ENCODE measurements at regions not wholly inside any gene's neighbourhood (a gene's known extent, or its start where the extent isn't known, plus 50 kb on each side); places are given as distances from the start of the nearest gene placed in this dataset.

DNA sequence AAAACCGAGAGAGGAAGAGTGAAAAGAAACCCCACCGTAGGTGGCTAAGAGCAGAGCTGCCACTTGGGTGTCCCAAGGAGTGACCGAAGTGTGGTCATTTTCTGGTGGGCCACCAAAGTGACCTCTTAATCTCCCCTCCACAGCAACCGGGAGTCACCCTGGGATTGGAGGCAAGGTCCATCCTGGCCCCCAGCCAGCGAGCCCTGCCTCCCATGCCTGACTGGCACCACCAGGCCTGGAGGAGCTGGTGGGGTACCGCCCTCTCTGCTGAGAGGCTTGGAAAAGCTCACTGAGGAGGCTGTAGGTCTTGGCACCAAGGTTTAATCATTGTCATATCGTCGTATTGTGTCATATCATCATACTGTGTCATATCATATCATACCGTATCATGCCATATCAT is 74.0 kb upstream of the TRPM1 start:
- no peak for DNase-seq (ENCODE audit: low read depth)
- TF ChIP-seq, protein P1, sequence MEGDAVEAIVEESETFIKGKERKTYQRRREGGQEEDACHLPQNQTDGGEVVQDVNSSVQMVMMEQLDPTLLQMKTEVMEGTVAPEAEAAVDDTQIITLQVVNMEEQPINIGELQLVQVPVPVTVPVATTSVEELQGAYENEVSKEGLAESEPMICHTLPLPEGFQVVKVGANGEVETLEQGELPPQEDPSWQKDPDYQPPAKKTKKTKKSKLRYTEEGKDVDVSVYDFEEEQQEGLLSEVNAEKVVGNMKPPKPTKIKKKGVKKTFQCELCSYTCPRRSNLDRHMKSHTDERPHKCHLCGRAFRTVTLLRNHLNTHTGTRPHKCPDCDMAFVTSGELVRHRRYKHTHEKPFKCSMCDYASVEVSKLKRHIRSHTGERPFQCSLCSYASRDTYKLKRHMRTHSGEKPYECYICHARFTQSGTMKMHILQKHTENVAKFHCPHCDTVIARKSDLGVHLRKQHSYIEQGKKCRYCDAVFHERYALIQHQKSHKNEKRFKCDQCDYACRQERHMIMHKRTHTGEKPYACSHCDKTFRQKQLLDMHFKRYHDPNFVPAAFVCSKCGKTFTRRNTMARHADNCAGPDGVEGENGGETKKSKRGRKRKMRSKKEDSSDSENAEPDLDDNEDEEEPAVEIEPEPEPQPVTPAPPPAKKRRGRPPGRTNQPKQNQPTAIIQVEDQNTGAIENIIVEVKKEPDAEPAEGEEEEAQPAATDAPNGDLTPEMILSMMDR (IDR thresholded peaks at IDR 0.05; ENCODE audit: low read length, missing control alignments): no peak
- no peak overlapping the region for H3K4me3 ChIP-seq (replicated peaks; ENCODE audit: low read depth, low read length)

- TF ChIP-seq, protein P1 (IDR thresholded peaks at IDR 0.05; ENCODE audit: low read length, missing control alignments): no peak
- no peak for DNase-seq (ENCODE audit: low read depth)
- no peak overlapping the region for H3K4me3 ChIP-seq (replicated peaks; ENCODE audit: low read depth, low read length)
Measured at GRCh38 chr15:31177951-31178350, 76.4 kb upstream of the TRPM1 start.

DNA sequence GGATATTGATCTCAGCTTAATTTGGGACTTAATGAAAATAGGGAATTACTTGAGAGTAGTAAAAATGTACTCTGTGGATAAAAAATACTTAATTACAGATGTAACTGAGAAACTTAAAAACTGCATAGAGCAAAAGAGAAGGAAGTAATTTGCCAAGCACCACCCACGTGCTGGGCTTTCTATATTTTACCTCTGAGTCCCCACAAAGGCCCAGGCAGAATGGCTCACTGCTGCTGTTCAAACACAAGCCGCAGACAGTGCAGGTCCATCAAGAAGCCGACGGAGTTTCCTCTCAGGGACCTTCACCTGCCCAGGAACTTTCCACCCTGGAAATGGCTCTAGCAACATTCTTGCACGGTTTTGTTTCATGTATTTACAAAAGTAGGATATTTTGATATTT is 77.2 kb upstream of the TRPM1 start:
- no peak overlapping the region for H3K4me3 ChIP-seq (replicated peaks; ENCODE audit: low read depth, low read length)
- TF ChIP-seq, protein P1 (IDR thresholded peaks at IDR 0.05; ENCODE audit: low read length, missing control alignments): no peak
- no peak for DNase-seq (ENCODE audit: low read depth)

DNA sequence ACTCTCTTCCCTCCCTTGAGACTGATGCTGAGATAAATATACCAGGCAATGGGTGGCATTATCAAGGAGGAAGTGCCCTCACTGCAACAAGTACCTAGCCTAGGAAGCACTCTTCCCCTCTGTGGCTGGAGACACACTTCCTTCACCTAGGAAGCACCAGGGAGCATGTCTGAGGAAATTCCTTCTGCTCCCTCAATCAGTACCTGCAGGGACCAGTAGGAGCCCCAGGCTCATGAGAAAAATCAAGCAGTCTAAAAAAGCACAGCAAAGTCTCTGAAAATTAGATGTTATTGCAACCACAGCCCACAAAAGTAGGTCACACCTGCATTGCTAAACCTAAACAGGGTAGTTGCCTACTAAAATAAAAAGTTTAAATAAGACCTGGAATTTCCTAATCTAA is 78.2 kb upstream of the TRPM1 start:
- TF ChIP-seq, protein P1 (IDR thresholded peaks at IDR 0.05; ENCODE audit: low read length, missing control alignments): no peak
- DNase-seq (ENCODE audit: low read depth): no peak

DNA sequence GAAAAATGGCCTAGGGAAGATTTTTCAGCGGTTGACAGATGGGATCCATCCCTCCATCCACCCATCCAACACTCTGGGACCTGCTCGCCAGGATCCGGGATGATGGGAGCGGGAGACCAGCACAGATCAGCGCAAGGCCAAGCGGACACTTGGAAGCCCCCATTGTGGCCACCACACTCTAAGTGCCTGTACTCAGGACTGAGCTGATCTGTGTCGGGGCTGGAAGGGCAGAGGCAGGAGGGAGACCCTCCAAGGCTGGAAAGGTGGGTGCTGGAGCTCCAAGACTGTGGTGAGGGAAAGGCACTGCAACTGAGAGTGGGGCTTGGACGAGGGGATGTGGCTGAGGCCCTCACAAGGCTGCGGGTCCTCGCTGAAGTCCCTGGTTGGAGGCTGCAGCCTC is 91.8 kb upstream of the TRPM1 start:
- H3K4me3 ChIP-seq (replicated peaks; ENCODE audit: low read depth, low read length): no peak overlapping the region
- TF ChIP-seq, protein P1 (IDR thresholded peaks at IDR 0.05; ENCODE audit: low read length, missing control alignments): no peak

More for the DNA sequence above, 78.2 kb upstream of the TRPM1 start:
- no peak overlapping the region for H3K4me3 ChIP-seq (replicated peaks; ENCODE audit: low read depth, low read length)

DNA sequence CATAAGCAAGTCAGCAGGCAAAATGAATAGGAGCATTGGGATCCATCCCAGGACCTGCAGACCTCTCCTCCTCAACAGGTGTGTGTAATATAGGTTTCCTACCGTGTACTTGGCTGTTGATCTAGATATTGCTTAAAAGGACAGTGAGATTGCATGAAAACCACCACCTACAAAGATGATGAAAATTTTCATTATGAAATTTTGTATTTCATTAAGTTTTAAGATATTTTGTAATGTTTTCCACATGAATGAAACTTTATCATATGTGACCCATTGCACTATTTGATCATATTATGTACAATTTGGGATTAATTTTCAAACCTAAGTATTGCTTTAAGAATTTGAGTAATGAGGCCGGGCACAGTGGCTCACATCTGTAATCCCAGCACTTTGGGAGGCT is 94.3 kb upstream of the TRPM1 start:
- H3K4me3 ChIP-seq (replicated peaks; ENCODE audit: low read depth, low read length): no peak overlapping the region
- no peak for DNase-seq (ENCODE audit: low read depth)
- TF ChIP-seq, protein P1 (IDR thresholded peaks at IDR 0.05; ENCODE audit: low read length, missing control alignments): no peak

More for the DNA sequence above, 91.8 kb upstream of the TRPM1 start:
- no peak for DNase-seq (ENCODE audit: low read depth)

Data from fibroblast of pulmonary artery (primary cell).